Esophagus muscularis mucosa (tissue), 4 donors: ENCODE measurements at regions not wholly inside any gene's neighbourhood (a gene's known extent, or its start where the extent isn't known, plus 50 kb on each side); places are given as distances from the start of the nearest gene placed in this dataset.

Experiments used
- DNase-seq: peaks from one replicate; pipeline ENCODE4 v3.0.0-alpha.2; 2017; ENCODE audit errors: extremely low spot score
- H3K27ac ChIP-seq, 4 donors: fragments of 200-600 bp; sonication (generic); replicated peaks in 1 of 4; 1 replicate in 3 of 4; 2 replicates in 1 of 4; pipeline ENCODE4 v1.5.1; 2016 to 2019; ENCODE audit warnings: mild to moderate bottlenecking in 1 of 4
- H3K27me3 ChIP-seq, 4 donors: fragments of 200-600 bp; sonication (generic); one replicate each; pipeline versions ENCODE4 v1.5.1 to v1.6.0; 2016 to 2019
- H3K36me3 ChIP-seq, 4 donors: fragments of 200-600 bp; sonication (generic); one replicate each; pipeline ENCODE4 v1.5.1; 2016 to 2019
- H3K4me1 ChIP-seq, 4 donors: fragments of 200-600 bp; sonication (generic); one replicate each; pipeline ENCODE4 v1.5.1; 2016 to 2019
- H3K4me3 ChIP-seq, 4 donors: fragments of 200-600 bp; sonication (generic); 1 replicate in 2 of 4; 2 replicates in 2 of 4; pipeline ENCODE4 v1.5.1; 2016 to 2019; ENCODE audit warnings: mild to moderate bottlenecking in 4 of 4, moderate library complexity in 1 of 4
- H3K9me3 ChIP-seq, 4 donors: fragments of 200-600 bp; sonication (generic); 1 replicate in 3 of 4; 2 replicates in 1 of 4; pipeline ENCODE4 v1.5.1; 2016 to 2019
- CTCF ChIP-seq, 3 experiments: fragments of 200-600 bp in 2 of 3; fragments of 450-650 bp in 1 of 3; sonication (generic) in 2 of 3; IDR thresholded peaks; one replicate each; pipeline ENCODE4 v1.5.1; 2017 to 2019; ENCODE audit warnings: antibody characterized with exemption in 3 of 3, mild to moderate bottlenecking in 2 of 3, moderate library complexity in 1 of 3
- EP300 ChIP-seq: sonication (generic); formaldehyde crosslinking; IDR thresholded peaks from one replicate; pipeline ENCODE4 v1.6.1; 2017; ENCODE audit warnings: antibody characterized with exemption
- POLR2A ChIP-seq: fragments of 450-650 bp; IDR thresholded peaks from one replicate; pipeline ENCODE4 v1.6.1; 2017; ENCODE audit warnings: antibody characterized with exemption, moderate library complexity, mild to moderate bottlenecking, low read depth
- POLR2AphosphoS5 ChIP-seq, 2 donors: sonication (generic); formaldehyde crosslinking; IDR thresholded peaks; one replicate each; pipeline ENCODE4 v1.6.1; 2017; ENCODE audit warnings: antibody characterized with exemption in 2 of 2
- WGBS: methylation state at CpG from one replicate; pipeline ENCODE4 v1.1.5; 2018; 5-methylcytosine and 5-hydroxymethylcytosine counted together
- intact Hi-C: fragments of 100-400 bp; cut with DNase I; formaldehyde crosslinking; loops from one replicate; pipeline ENCODE4 v1.15.1; 2023

- no peaks in the 10 kb centered on the region for H3K36me3 ChIP-seq
- H3K9me3 ChIP-seq, result peaks cover 0 to 13% (median 0%) of the 10 kb centered on the region in 4 donors
- no peak overlapping the region for H3K4me3 ChIP-seq
- no peak overlapping the region for H3K27ac ChIP-seq
- WGBS, result 52% methylated on average over 12 of the region's 22 CpGs
- H3K4me1 ChIP-seq, result no peaks in the 10 kb centered on the region
- H3K27me3 ChIP-seq, result peaks cover 0 to 78% (median 11%) of the 10 kb centered on the region in 4 donors
- intact Hi-C loops, result no loop called here
- TF ChIP-seq POLR2A, result no peak
- TF ChIP-seq POLR2AphosphoS5 (IDR thresholded peaks at IDR 0.05), result no peak
- TF ChIP-seq CTCF (IDR thresholded peaks at IDR 0.05), result no peak
- TF ChIP-seq EP300, result no peak
- DNase-seq, result no peak
Observed at GRCh38 chr7:1358376-1359050, 100.8 kb downstream of the MICALL2 start.

GRCh38 chr7:1359051-1359400, 100.2 kb downstream of the MICALL2 start:
- 63% methylated on average over 9 of the region's 12 CpGs for WGBS
- Histone ChIP-seq H3K9me3 (peaks cover 0 to 15% (median 0%) of the 10 kb centered on the region in 4 donors), H3K27me3 (peaks cover 0 to 78% (median 11%) of the 10 kb centered on the region in 4 donors), H3K4me3 (no peak overlapping the region), H3K36me3 (no peaks in the 10 kb centered on the region), H3K27ac (no peak overlapping the region), H3K4me1 (no peaks in the 10 kb centered on the region)
- TF ChIP-seq CTCF (IDR thresholded peaks at IDR 0.05), result no peak
- TF ChIP-seq POLR2A, result no peak
- DNase-seq, result no peak
- intact Hi-C loops, result no loop called here

- no peak for DNase-seq
- no peak overlapping the region for H3K4me3 ChIP-seq
- H3K36me3 ChIP-seq, result no peaks in the 10 kb centered on the region
- peaks cover 0 to 78% (median 11%) of the 10 kb centered on the region in 4 donors for H3K27me3 ChIP-seq
- 87% methylated on average over 13 of the region's 19 CpGs for WGBS
- intact Hi-C loops, result no loop called here
- TF ChIP-seq POLR2AphosphoS5 (IDR thresholded peaks at IDR 0.05) (no peak), EP300 (no peak), CTCF (IDR thresholded peaks at IDR 0.05) (no peak), POLR2A (no peak)
- no peaks in the 10 kb centered on the region for H3K4me1 ChIP-seq
- peaks cover 0 to 24% (median 4%) of the 10 kb centered on the region in 4 donors for H3K9me3 ChIP-seq
- H3K27ac ChIP-seq, result no peak overlapping the region
Observed at GRCh38 chr7:1359681-1360485, 99.4 kb downstream of the MICALL2 start.

- DNase-seq, result no peak
- intact Hi-C loops, result no loop called here
- no peak overlapping the region for H3K4me3 ChIP-seq
- TF ChIP-seq EP300 (no peak), POLR2AphosphoS5 (IDR thresholded peaks at IDR 0.05) (no peak), CTCF (IDR thresholded peaks at IDR 0.05) (no peak), POLR2A (no peak)
- WGBS, result 90% methylated on average over 12 of the region's 12 CpGs
- H3K27me3 ChIP-seq, result peaks cover 0 to 78% (median 6%) of the 10 kb centered on the region in 4 donors
- no peaks in the 10 kb centered on the region for H3K4me1 ChIP-seq
- H3K9me3 ChIP-seq, result peaks cover 0 to 31% (median 7%) of the 10 kb centered on the region in 4 donors
- no peak overlapping the region for H3K27ac ChIP-seq
- no peaks in the 10 kb centered on the region for H3K36me3 ChIP-seq
Observed at GRCh38 chr7:1360521-1360971, 98.7 kb downstream of the MICALL2 start.
